ENCODE measurements at regions not wholly inside any gene's neighbourhood (a gene's known extent, or its start where the extent isn't known, plus 50 kb on each side); places are given as distances from the start of the nearest gene placed in this dataset.

- no peaks in the 10 kb centered on the region for H3K27me3 ChIP-seq (replicated peaks)
- TF ChIP-seq, protein P1, sequence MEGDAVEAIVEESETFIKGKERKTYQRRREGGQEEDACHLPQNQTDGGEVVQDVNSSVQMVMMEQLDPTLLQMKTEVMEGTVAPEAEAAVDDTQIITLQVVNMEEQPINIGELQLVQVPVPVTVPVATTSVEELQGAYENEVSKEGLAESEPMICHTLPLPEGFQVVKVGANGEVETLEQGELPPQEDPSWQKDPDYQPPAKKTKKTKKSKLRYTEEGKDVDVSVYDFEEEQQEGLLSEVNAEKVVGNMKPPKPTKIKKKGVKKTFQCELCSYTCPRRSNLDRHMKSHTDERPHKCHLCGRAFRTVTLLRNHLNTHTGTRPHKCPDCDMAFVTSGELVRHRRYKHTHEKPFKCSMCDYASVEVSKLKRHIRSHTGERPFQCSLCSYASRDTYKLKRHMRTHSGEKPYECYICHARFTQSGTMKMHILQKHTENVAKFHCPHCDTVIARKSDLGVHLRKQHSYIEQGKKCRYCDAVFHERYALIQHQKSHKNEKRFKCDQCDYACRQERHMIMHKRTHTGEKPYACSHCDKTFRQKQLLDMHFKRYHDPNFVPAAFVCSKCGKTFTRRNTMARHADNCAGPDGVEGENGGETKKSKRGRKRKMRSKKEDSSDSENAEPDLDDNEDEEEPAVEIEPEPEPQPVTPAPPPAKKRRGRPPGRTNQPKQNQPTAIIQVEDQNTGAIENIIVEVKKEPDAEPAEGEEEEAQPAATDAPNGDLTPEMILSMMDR (IDR thresholded peaks at IDR 0.05; ENCODE audit: low read depth, low read length, missing control alignments): no peak
- no peak overlapping the region for H3K27ac ChIP-seq
- H3K36me3 ChIP-seq (replicated peaks): no peaks in the 10 kb centered on the region
- in situ Hi-C loops (cut with HindIII; ENCODE audit: low pct_ligation_motif_present, low sequenced_read_pairs): no loop called here
- DNase-seq: no peak
- H3K4me3 ChIP-seq (ENCODE audit: low read depth, low read length): no peak overlapping the region
These were observed 70.0 kb upstream of the RPRM start for GRCh38 chr2:153548536-153548935.

DNA sequence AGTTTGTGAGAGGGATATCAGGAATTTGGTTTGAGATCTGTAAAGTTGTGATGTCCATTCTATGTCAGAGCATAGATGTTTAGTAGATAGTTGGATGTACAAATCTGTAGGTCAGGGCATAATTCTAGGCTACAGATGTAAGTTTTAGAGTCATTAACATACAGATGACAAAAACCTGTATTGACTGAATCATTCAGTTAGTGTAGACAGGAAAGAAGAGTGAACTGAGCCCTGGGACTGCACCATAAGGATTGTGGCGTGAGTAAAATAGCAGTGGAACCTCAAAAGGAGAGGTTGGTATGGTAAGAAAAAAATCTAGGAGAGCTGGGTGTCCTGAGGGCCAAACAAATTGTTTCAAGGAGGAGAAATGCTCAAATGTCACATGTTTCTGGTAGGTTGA is 73.1 kb upstream of the RPRM start:
- no peaks in the 10 kb centered on the region for H3K27me3 ChIP-seq (replicated peaks)
- no peaks in the 10 kb centered on the region for H3K36me3 ChIP-seq (replicated peaks)
- no peak overlapping the region for H3K4me3 ChIP-seq (ENCODE audit: low read depth, low read length)
- TF ChIP-seq, protein P1 (IDR thresholded peaks at IDR 0.05; ENCODE audit: low read depth, low read length, missing control alignments): no peak
- in situ Hi-C loops (cut with HindIII; ENCODE audit: low pct_ligation_motif_present, low sequenced_read_pairs): no loop called here
- no peak for DNase-seq
- H3K27ac ChIP-seq: no peak overlapping the region

DNA sequence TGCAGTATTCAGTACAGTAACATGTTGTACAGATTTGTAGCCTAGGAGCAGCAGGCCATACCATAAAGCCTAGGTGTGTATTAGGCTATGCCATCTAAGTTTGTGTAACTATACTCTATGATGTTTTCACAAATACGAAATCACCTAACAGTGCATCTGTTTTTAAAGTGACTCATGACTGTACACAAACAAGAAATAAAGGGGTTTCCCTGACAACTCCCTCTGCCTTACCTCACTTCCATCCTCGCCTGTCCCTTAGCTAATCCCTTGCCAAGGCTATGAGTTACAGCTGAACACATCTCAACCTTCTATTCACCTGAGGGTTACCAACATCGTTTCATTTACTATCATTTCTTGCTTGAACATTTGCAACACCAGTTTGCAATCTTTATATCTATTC is 78.6 kb upstream of the RPRM start:
- Histone ChIP-seq H3K27me3 (replicated peaks) (no peaks in the 10 kb centered on the region), H3K4me3 (ENCODE audit: low read depth, low read length) (no peak overlapping the region), H3K27ac (no peak overlapping the region), H3K36me3 (replicated peaks) (no peaks in the 10 kb centered on the region)
- TF ChIP-seq, protein P1 (IDR thresholded peaks at IDR 0.05; ENCODE audit: low read depth, low read length, missing control alignments): no peak
- in situ Hi-C loops (cut with HindIII; ENCODE audit: low pct_ligation_motif_present, low sequenced_read_pairs): no loop called here
- DNase-seq: no peak

- in situ Hi-C loops (cut with HindIII; ENCODE audit: low pct_ligation_motif_present, low sequenced_read_pairs): no loop called here
- H3K27ac ChIP-seq: no peak overlapping the region
- no peaks in the 10 kb centered on the region for H3K36me3 ChIP-seq (replicated peaks)
- TF ChIP-seq, protein P1 (IDR thresholded peaks at IDR 0.05; ENCODE audit: low read depth, low read length, missing control alignments): no peak
- H3K4me3 ChIP-seq (ENCODE audit: low read depth, low read length): no peak overlapping the region
- DNase-seq: no peak
- no peaks in the 10 kb centered on the region for H3K27me3 ChIP-seq (replicated peaks)
These were observed 79.2 kb upstream of the RPRM start for GRCh38 chr2:153557714-153558113.

- TF ChIP-seq, protein P1 (IDR thresholded peaks at IDR 0.05; ENCODE audit: low read depth, low read length, missing control alignments): no peak
- Histone ChIP-seq H3K27ac (no peak overlapping the region), H3K4me3 (ENCODE audit: low read depth, low read length) (no peak overlapping the region), H3K36me3 (replicated peaks) (no peaks in the 10 kb centered on the region), H3K27me3 (replicated peaks) (no peaks in the 10 kb centered on the region)
- no peak for DNase-seq
- in situ Hi-C loops (cut with HindIII; ENCODE audit: low pct_ligation_motif_present, low sequenced_read_pairs): no loop called here
These were observed 79.7 kb upstream of the RPRM start for GRCh38 chr2:153558247-153558646.

GRCh38 chr2:153567367-153567766 is 88.8 kb upstream of the RPRM start:
- DNase-seq: no peak
- Histone ChIP-seq H3K36me3 (replicated peaks) (no peaks in the 10 kb centered on the region), H3K27me3 (replicated peaks) (no peaks in the 10 kb centered on the region), H3K4me3 (ENCODE audit: low read depth, low read length) (no peak overlapping the region), H3K27ac (no peak overlapping the region)
- TF ChIP-seq, protein P1 (IDR thresholded peaks at IDR 0.05; ENCODE audit: low read depth, low read length, missing control alignments): no peak
- in situ Hi-C loops (cut with HindIII; ENCODE audit: low pct_ligation_motif_present, low sequenced_read_pairs): no loop called here
